ENCODE measurements at regions not wholly inside any gene's neighbourhood (a gene's known extent, or its start where the extent isn't known, plus 50 kb on each side); places are given as distances from the start of the nearest gene placed in this dataset.

- Histone ChIP-seq H3K27ac (no peak overlapping the region), H3K4me1 (no peaks in the 10 kb centered on the region), H3K36me3 (no peaks in the 10 kb centered on the region), H3K9me3 (no peaks in the 10 kb centered on the region), H3K27me3 (no peaks in the 10 kb centered on the region), H3K4me3 (no peak overlapping the region)
- TF ChIP-seq POLR2A (IDR thresholded peaks at IDR 0.05) (no peak), CTCF (IDR thresholded peaks at IDR 0.05) (no peak), EP300 (IDR thresholded peaks at IDR 0.05) (no peak)
- no peak for DNase-seq (ENCODE audit: low spot score in 2 of 2)
- 94 to 96% methylated on average over 3 of the region's 3 CpGs for WGBS, 2 donors
These were observed 106.2 kb upstream of the AGTR1 start for GRCh38 chr3:148591525-148591924.

- 85 to 91% methylated on average over 2 of the region's 2 CpGs for WGBS, 2 donors
- no peak overlapping the region for H3K27ac ChIP-seq
- TF ChIP-seq POLR2A (IDR thresholded peaks at IDR 0.05) (no peak), EP300 (IDR thresholded peaks at IDR 0.05) (no peak), CTCF (IDR thresholded peaks at IDR 0.05) (no peak)
These were observed 99.1 kb upstream of the AGTR1 start for GRCh38 chr3:148598619-148599018.

GRCh38 chr3:148599481-148599880 is 98.2 kb upstream of the AGTR1 start:
- DNase-seq (ENCODE audit: low spot score in 2 of 2): no peak
- Histone ChIP-seq H3K4me3 (no peak overlapping the region), H3K27me3 (no peaks in the 10 kb centered on the region), H3K4me1 (peaks cover 0 to 11% (median 0%) of the 10 kb centered on the region in 4 donors), H3K36me3 (no peaks in the 10 kb centered on the region), H3K27ac (no peak overlapping the region), H3K9me3 (no peaks in the 10 kb centered on the region)
- 82 to 94% methylated on average over 5 of the region's 5 CpGs for WGBS, 2 donors
- TF ChIP-seq EP300 (IDR thresholded peaks at IDR 0.05) (no peak), POLR2A (IDR thresholded peaks at IDR 0.05) (no peak), CTCF (IDR thresholded peaks at IDR 0.05) (no peak)

More at GRCh38 chr3:148598619-148599018, 99.1 kb upstream of the AGTR1 start:
- DNase-seq (ENCODE audit: low spot score in 2 of 2): no peak
- H3K36me3 ChIP-seq: no peaks in the 10 kb centered on the region
- H3K4me1 ChIP-seq: peaks cover 0 to 2% (median 0%) of the 10 kb centered on the region in 4 donors
- H3K9me3 ChIP-seq: no peaks in the 10 kb centered on the region
- H3K4me3 ChIP-seq: no peak overlapping the region
- H3K27me3 ChIP-seq: no peaks in the 10 kb centered on the region

GRCh38 chr3:148600440-148600839 is 97.3 kb upstream of the AGTR1 start:
- no peak for DNase-seq (ENCODE audit: low spot score in 2 of 2)
- H3K4me3 ChIP-seq: no peak overlapping the region
- no peak overlapping the region for H3K27ac ChIP-seq
- peaks cover 0 to 16% (median 0%) of the 10 kb centered on the region in 4 donors for H3K4me1 ChIP-seq
- H3K36me3 ChIP-seq: no peaks in the 10 kb centered on the region
- no peaks in the 10 kb centered on the region for H3K9me3 ChIP-seq
- WGBS, 2 donors: 76 to 88% methylated on average over 1 of the region's 1 CpG
- no peaks in the 10 kb centered on the region for H3K27me3 ChIP-seq
- no peak for TF ChIP-seq CTCF (IDR thresholded peaks at IDR 0.05)

- Histone ChIP-seq H3K27me3 (no peaks in the 10 kb centered on the region), H3K36me3 (no peaks in the 10 kb centered on the region), H3K9me3 (no peaks in the 10 kb centered on the region), H3K4me1 (peaks cover 0 to 22% (median 0%) of the 10 kb centered on the region in 4 donors), H3K27ac (no peak overlapping the region), H3K4me3 (no peak overlapping the region)
- 75 to 80% methylated on average over 4 of the region's 4 CpGs for WGBS, 2 donors
- TF ChIP-seq POLR2A (IDR thresholded peaks at IDR 0.05): no peak
- TF ChIP-seq CTCF (IDR thresholded peaks at IDR 0.05): no peak
- TF ChIP-seq EP300 (IDR thresholded peaks at IDR 0.05): no peak
- no peak for DNase-seq (ENCODE audit: low spot score in 2 of 2)
These were observed 96.6 kb upstream of the AGTR1 start for GRCh38 chr3:148600902-148601765.
